DND-41 (cell line): ENCODE measurements at regions not wholly inside any gene's neighbourhood (a gene's known extent, or its start where the extent isn't known, plus 50 kb on each side); places are given as distances from the start of the nearest gene placed in this dataset.

Experiments used
- ATAC-seq: fragments of 200-7000 bp; cut with Tn5 transposase; 3 replicates; pipeline ENCODE4 v1.9.1; 2021; ENCODE audit warnings: low read depth; ENCODE audit not compliant: insufficient read depth
- DNase-seq: peaks from one replicate; pipeline ENCODE4 v3.0.0-alpha.2; 2020
- H2AFZ ChIP-seq: 2 replicates; pipeline ENCODE4 v1.6.0; 2012; ENCODE audit warnings: low read depth, low read length
- H3K27ac ChIP-seq: 2 replicates; pipeline ENCODE4 v1.5.1; 2012; ENCODE audit warnings: low read length, inconsistent platforms
- H3K27me3 ChIP-seq: fragments of 200-600 bp; sonication (generic); 2 replicates; pipeline ENCODE4 v1.6.0; 2012; ENCODE audit warnings: low read length, mild to moderate bottlenecking, inconsistent platforms; ENCODE audit not compliant: insufficient read depth, poor library complexity
- H3K36me3 ChIP-seq: 2 replicates; pipeline ENCODE4 v1.5.1; 2012; ENCODE audit warnings: low read length, inconsistent platforms; ENCODE audit not compliant: insufficient read depth
- H3K4me1 ChIP-seq: 2 replicates; pipeline ENCODE4 v1.5.1; 2012; ENCODE audit warnings: mild to moderate bottlenecking, low read length; ENCODE audit not compliant: insufficient read depth
- H3K4me2 ChIP-seq: 2 replicates; pipeline ENCODE4 v1.6.0; 2012; ENCODE audit warnings: mild to moderate bottlenecking, moderate library complexity, low read length, inconsistent platforms; ENCODE audit not compliant: insufficient read depth
- H3K4me3 ChIP-seq, 2 experiments: fragments of 200-600 bp in 1 of 2; shearing (Covaris generic) in 1 of 2; 2 replicates each; pipeline ENCODE4 v1.5.1; 2012 to 2016; ENCODE audit warnings: inconsistent platforms in 2 of 2, low read length in 2 of 2, mild to moderate bottlenecking in 2 of 2, low read depth in 1 of 2, moderate library complexity in 1 of 2
- H3K79me2 ChIP-seq: 2 replicates; pipeline ENCODE4 v1.6.0; 2012; ENCODE audit warnings: low read length, inconsistent platforms; ENCODE audit not compliant: insufficient read depth
- H3K9ac ChIP-seq: 2 replicates; pipeline ENCODE4 v1.6.0; 2012; ENCODE audit warnings: low read depth, mild to moderate bottlenecking, inconsistent platforms, low read length, moderate library complexity
- H3K9me3 ChIP-seq: 2 replicates; pipeline ENCODE4 v1.5.1; 2012; ENCODE audit warnings: low read length, moderate library complexity, mild to moderate bottlenecking, inconsistent platforms; ENCODE audit not compliant: insufficient read depth, severe bottlenecking
- H4K20me1 ChIP-seq: 2 replicates; pipeline ENCODE4 v1.6.0; 2012; ENCODE audit warnings: low read length; ENCODE audit not compliant: insufficient read depth
- CTCF ChIP-seq: IDR thresholded peaks from 2 replicates; pipeline ENCODE4 v1.5.1; 2012; ENCODE audit warnings: borderline replicate concordance, low read length, moderate library complexity, mild to moderate bottlenecking; ENCODE audit not compliant: poor library complexity, severe bottlenecking; ENCODE audit errors: extremely low read depth
- EZH2 ChIP-seq: IDR thresholded peaks from 3 replicates; pipeline ENCODE4 v1.6.1; 2012; ENCODE audit warnings: borderline replicate concordance, low read depth, mild to moderate bottlenecking, moderate library complexity, low read length, inconsistent platforms; ENCODE audit not compliant: severe bottlenecking

DNA sequence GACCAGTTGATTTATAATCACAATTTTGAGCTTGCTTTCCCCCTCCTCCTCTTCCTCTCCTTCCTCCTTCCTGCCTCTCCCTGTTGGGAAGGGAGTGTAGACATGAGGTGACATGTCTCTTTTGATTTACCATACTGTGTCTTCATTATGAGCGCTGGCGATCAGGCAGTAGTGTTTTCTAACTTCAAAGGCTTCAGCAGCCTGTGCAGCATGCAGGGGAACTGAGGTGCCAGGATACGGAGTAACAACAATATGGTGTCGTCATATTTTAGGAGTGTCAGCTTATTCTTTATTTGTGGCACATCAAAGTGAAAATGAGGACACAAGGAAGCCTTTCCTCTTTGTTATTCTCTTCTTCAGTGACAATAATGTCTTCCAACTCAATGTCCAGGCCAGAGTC is 864.2 kb downstream of the SLC4A3 start:
- Histone ChIP-seq H3K36me3 (no peaks in the 10 kb centered on the region), H3K4me1 (no peaks in the 10 kb centered on the region), H3K27me3 (no peaks in the 10 kb centered on the region), H3K9me3 (no peaks in the 10 kb centered on the region), H3K9ac (no peak overlapping the region), H3K79me2 (no peaks in the 10 kb centered on the region), H3K4me3 (no peak overlapping the region), H3K4me2 (no peak overlapping the region), H4K20me1 (no peaks in the 10 kb centered on the region), H2AFZ (no peak overlapping the region), H3K27ac (no peak overlapping the region)
- no peak for DNase-seq
- ATAC-seq = no peak
- TF ChIP-seq CTCF = no peak
- no peak for TF ChIP-seq EZH2

GRCh38 chr2:220493871-220494525 is 866.6 kb downstream of the SLC4A3 start:
- no peak for DNase-seq
- Histone ChIP-seq H3K4me3 (no peak overlapping the region), H3K27me3 (no peaks in the 10 kb centered on the region), H3K9ac (no peak overlapping the region), H3K9me3 (no peaks in the 10 kb centered on the region), H2AFZ (no peak overlapping the region), H3K4me2 (no peak overlapping the region), H3K79me2 (no peaks in the 10 kb centered on the region), H4K20me1 (no peaks in the 10 kb centered on the region), H3K27ac (no peak overlapping the region), H3K4me1 (no peaks in the 10 kb centered on the region), H3K36me3 (no peaks in the 10 kb centered on the region)
- TF ChIP-seq CTCF = no peak
- no peak for TF ChIP-seq EZH2
- ATAC-seq = no peak

DNA sequence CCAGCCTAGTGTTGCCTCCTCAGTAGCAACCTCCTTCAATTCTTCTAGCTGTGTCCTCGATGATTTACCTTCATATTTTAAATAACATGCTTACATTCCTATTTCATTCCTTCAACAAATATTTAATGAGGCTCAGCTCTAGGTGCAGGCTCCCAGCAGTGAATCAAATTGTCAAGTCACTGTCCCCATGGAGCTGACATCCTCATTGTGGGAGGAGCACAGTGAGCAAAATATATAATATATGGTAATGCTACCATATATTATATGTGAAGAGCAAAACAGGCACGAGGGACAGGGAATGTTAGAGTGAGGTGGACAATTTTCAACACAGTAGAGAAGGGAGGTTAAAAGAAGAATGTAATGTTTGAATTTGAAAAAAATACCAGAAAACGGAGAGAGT is 869.1 kb downstream of the SLC4A3 start:
- Histone ChIP-seq H3K36me3 (no peaks in the 10 kb centered on the region), H3K4me1 (no peaks in the 10 kb centered on the region), H3K9me3 (no peaks in the 10 kb centered on the region), H2AFZ (no peak overlapping the region), H3K4me3 (no peak overlapping the region), H3K27me3 (no peaks in the 10 kb centered on the region), H3K79me2 (no peaks in the 10 kb centered on the region), H3K4me2 (no peak overlapping the region), H4K20me1 (no peaks in the 10 kb centered on the region), H3K9ac (no peak overlapping the region), H3K27ac (no peak overlapping the region)
- DNase-seq = no peak
- TF ChIP-seq EZH2 (no peak), CTCF (no peak)
- no peak for ATAC-seq
